GM23338 (cell line): ENCODE measurements at regions not wholly inside any gene's neighbourhood (a gene's known extent, or its start where the extent isn't known, plus 50 kb on each side); places are given as distances from the start of the nearest gene placed in this dataset.

Source experiments
- ATAC-seq: fragments of 200-7000 bp; cut with Tn5 transposase; 3 replicates; pipeline ENCODE4 v1.9.1; 2020
- DNase-seq: peaks from one replicate; pipeline ENCODE4 v3.0.0-alpha.2; 2015; ENCODE audit warnings: low spot score
- H2AFZ ChIP-seq: fragments of 200-600 bp; sonication (generic); 2 replicates; pipeline ENCODE4 v1.8.0; 2016; ENCODE audit warnings: antibody characterized with exemption, mild to moderate bottlenecking, moderate library complexity
- H3F3A ChIP-seq: fragments of 200-600 bp; sonication (generic); replicated peaks from 2 replicates; pipeline ENCODE4 v1.8.0; 2017; ENCODE audit warnings: antibody characterized with exemption, mixed run types, low read depth
- H3K27ac ChIP-seq: fragments of 200-600 bp; sonication (generic); 2 replicates; pipeline ENCODE4 v1.6.1; 2016; ENCODE audit warnings: low read depth
- H3K27me3 ChIP-seq: fragments of 200-600 bp; sonication (generic); 2 replicates; pipeline ENCODE4 v1.8.0; 2016; ENCODE audit warnings: mild to moderate bottlenecking, mixed run types, moderate library complexity; ENCODE audit not compliant: insufficient read depth
- H3K36me3 ChIP-seq: fragments of 200-600 bp; sonication (generic); 2 replicates; pipeline ENCODE4 v1.8.0; 2016; ENCODE audit warnings: mild to moderate bottlenecking; ENCODE audit not compliant: insufficient read depth
- H3K4me1 ChIP-seq: fragments of 200-600 bp; sonication (generic); 2 replicates; pipeline ENCODE4 v1.8.0; 2016; ENCODE audit warnings: mild to moderate bottlenecking, moderate library complexity; ENCODE audit not compliant: insufficient read depth
- H3K4me2 ChIP-seq: fragments of 200-600 bp; sonication (generic); 2 replicates; pipeline ENCODE4 v1.7.1; 2017; ENCODE audit warnings: mixed run types
- H3K4me3 ChIP-seq: fragments of 200-600 bp; sonication (generic); 2 replicates; pipeline ENCODE4 v1.6.1; 2016; ENCODE audit warnings: mixed run types
- H3K79me2 ChIP-seq: fragments of 200-600 bp; sonication (generic); replicated peaks from 2 replicates; pipeline ENCODE4 v1.8.0; 2017; ENCODE audit warnings: mild to moderate bottlenecking; ENCODE audit not compliant: insufficient read depth
- H3K9me2 ChIP-seq: fragments of 200-600 bp; sonication (generic); 2 replicates; pipeline ENCODE4 v1.8.0; 2017; ENCODE audit not compliant: insufficient read depth
- H4K20me1 ChIP-seq: fragments of 200-600 bp; sonication (generic); replicated peaks from 2 replicates; pipeline ENCODE4 v1.8.0; 2017; ENCODE audit warnings: mild to moderate bottlenecking; ENCODE audit not compliant: insufficient read depth
- H3K27ac Mint-ChIP-seq: 2 replicates; pipeline ENCODE4 v1.8.0; 2020; ENCODE audit warnings: inconsistent platforms, mild to moderate bottlenecking, moderate library complexity, mixed read lengths
- H3K27me3 Mint-ChIP-seq: 3 replicates; pipeline ENCODE4 v1.8.0; 2022; ENCODE audit warnings: low read depth, mild to moderate bottlenecking, moderate library complexity, mixed read lengths, inconsistent platforms; ENCODE audit not compliant: insufficient read depth, poor library complexity
- H3K36me3 Mint-ChIP-seq: 3 replicates; pipeline ENCODE4 v1.8.0; 2021; ENCODE audit warnings: low read depth, mild to moderate bottlenecking, inconsistent platforms, moderate library complexity, mixed read lengths
- H3K4me1 Mint-ChIP-seq: 3 replicates; pipeline ENCODE4 v1.8.0; 2020; ENCODE audit warnings: mild to moderate bottlenecking, inconsistent platforms, mixed read lengths
- H3K4me3 Mint-ChIP-seq: 3 replicates; pipeline ENCODE4 v1.8.0; 2021; ENCODE audit warnings: moderate library complexity, mild to moderate bottlenecking, inconsistent platforms, mixed read lengths
- H3K9me3 Mint-ChIP-seq: 3 replicates; pipeline ENCODE4 v1.8.0; 2020; ENCODE audit warnings: moderate library complexity, mild to moderate bottlenecking, inconsistent platforms, mixed read lengths
- CREB1 ChIP-seq: fragments of 250-450 bp; sonication (Bioruptor Pico); IDR thresholded peaks from 2 replicates; pipeline ENCODE4 v1.5.0; 2020; ENCODE audit warnings: low read depth, mild to moderate bottlenecking, moderate library complexity
- CTCF ChIP-seq, 2 experiments: fragments of 200-600 bp in 1 of 2; sonication (generic) in 1 of 2; conservative IDR thresholded peaks; 2 replicates each; pipeline versions ENCODE4 v1.5.1 to v1.6.1; 2016 to 2017; ENCODE audit warnings: antibody characterized with exemption in 2 of 2, low read depth in 2 of 2, mild to moderate bottlenecking in 2 of 2, moderate library complexity in 1 of 2
- ETS1 ChIP-seq: IDR thresholded peaks from 2 replicates; pipeline ENCODE4 v1.6.1; 2016; ENCODE audit warnings: antibody characterized with exemption
- EZH2 ChIP-seq: fragments of 200-600 bp; sonication (generic); IDR thresholded peaks from one replicate; pipeline ENCODE4 v1.8.0; 2017; ENCODE audit warnings: antibody characterized with exemption, mild to moderate bottlenecking, low read depth; ENCODE audit not compliant: unreplicated experiment
- JUNB ChIP-seq: IDR thresholded peaks from one replicate; pipeline ENCODE4 v1.6.1; 2016; ENCODE audit warnings: antibody characterized with exemption; ENCODE audit not compliant: unreplicated experiment
- NANOG ChIP-seq: IDR thresholded peaks from 2 replicates; pipeline ENCODE4 v1.6.1; 2016; ENCODE audit warnings: antibody characterized with exemption, borderline replicate concordance
- POLR2AphosphoS5 ChIP-seq: IDR thresholded peaks from 2 replicates; pipeline ENCODE4 v1.6.1; 2016; ENCODE audit warnings: antibody characterized with exemption, low read depth
- REST ChIP-seq: IDR thresholded peaks from one replicate; pipeline ENCODE4 v1.6.1; 2018; ENCODE audit warnings: antibody characterized with exemption; ENCODE audit not compliant: unreplicated experiment
- ZNF114 ChIP-seq: fragments of 250-450 bp; sonication (Bioruptor Pico); IDR thresholded peaks from 2 replicates; pipeline ENCODE4 v1.5.0; 2020; ENCODE audit warnings: mild to moderate bottlenecking, moderate library complexity

- DNase-seq (no peak), ATAC-seq (no peak)
- Mint-ChIP-seq H3K27ac (no peak overlapping the region), H3K36me3 (no peaks in the 10 kb centered on the region), H3K4me1 (peaks cover 5% of the 10 kb centered on the region), H3K9me3 (peaks cover 4% of the 10 kb centered on the region; the same call in 1 of the 3 replicates), H3K27me3 (peaks cover 9% of the 10 kb centered on the region), H3K4me3 (no peak overlapping the region)
- no peaks in the 10 kb centered on the region for H3K9me2 ChIP-seq
- no peaks in the 10 kb centered on the region for H3K27me3 ChIP-seq
- H2AFZ ChIP-seq, result no peak overlapping the region
- no peak for TF ChIP-seq ZNF114 (CRISPR knock-in tag)
- TF ChIP-seq POLR2AphosphoS5, result no peak
- no peak for TF ChIP-seq REST
- no peak for TF ChIP-seq CTCF (conservative IDR thresholded peaks at IDR 0.05; ENCODE audit: low read depth in 2 of 2)
- TF ChIP-seq JUNB, result no peak
- no peak for TF ChIP-seq EZH2
- no peak for TF ChIP-seq ETS1
- no peak for TF ChIP-seq CREB1
- H4K20me1 ChIP-seq, result no peaks in the 10 kb centered on the region
- H3F3A ChIP-seq, result no peaks in the 10 kb centered on the region
- no peak overlapping the region for H3K4me2 ChIP-seq
- no peaks in the 10 kb centered on the region for H3K36me3 ChIP-seq
- no peaks in the 10 kb centered on the region for H3K79me2 ChIP-seq
- H3K27ac ChIP-seq, result no peak overlapping the region
- H3K4me3 ChIP-seq, result no peak overlapping the region
- no peaks in the 10 kb centered on the region for H3K4me1 ChIP-seq
Observed at GRCh38 chr12:131596115-131596514, 114.8 kb upstream of the SFSWAP start.

GRCh38 chr12:131597333-131597732, 113.6 kb upstream of the SFSWAP start:
- no peaks in the 10 kb centered on the region for H3K36me3 Mint-ChIP-seq
- no peak overlapping the region for H3K27ac Mint-ChIP-seq
- H3K4me1 Mint-ChIP-seq, result peaks cover 4% of the 10 kb centered on the region; the same call in 2 of the 3 replicates
- DNase-seq (no peak), ATAC-seq (no peak)
- H3K4me3 Mint-ChIP-seq, result no peak overlapping the region
- Histone ChIP-seq H3F3A (no peaks in the 10 kb centered on the region), H4K20me1 (no peaks in the 10 kb centered on the region), H2AFZ (no peak overlapping the region), H3K4me1 (no peaks in the 10 kb centered on the region), H3K27ac (no peak overlapping the region), H3K36me3 (no peaks in the 10 kb centered on the region), H3K4me3 (no peak overlapping the region), H3K4me2 (no peak overlapping the region), H3K9me2 (no peaks in the 10 kb centered on the region), H3K79me2 (no peaks in the 10 kb centered on the region), H3K27me3 (no peaks in the 10 kb centered on the region)
- H3K27me3 Mint-ChIP-seq, result peaks cover 5% of the 10 kb centered on the region
- TF ChIP-seq NANOG (no peak), REST (no peak), JUNB (no peak)
- H3K9me3 Mint-ChIP-seq, result peaks cover under 1% of the 10 kb centered on the region; the same call in 1 of the 3 replicates
